ENCODE measurements at regions not wholly inside any gene's neighbourhood (a gene's known extent, or its start where the extent isn't known, plus 50 kb on each side); places are given as distances from the start of the nearest gene placed in this dataset.

GRCh38 chr12:60185060-60185459 is 589.2 kb downstream of the SLC16A7 start:
- TF ChIP-seq CTCF (optimal IDR thresholded peaks at IDR 0.05 in 1 of 3, IDR thresholded peaks at IDR 0.05 in 1 of 3, conservative IDR thresholded peaks at IDR 0.05 in 1 of 3; ENCODE audit: extremely low read depth in 1 of 3, insufficient read depth in 2 of 3, low read length in 3 of 3) (no peak), EZH2 (IDR thresholded peaks at IDR 0.05; ENCODE audit: low read length) (no peak)
